ELF-1 (cell line): ENCODE measurements at regions not wholly inside any gene's neighbourhood (a gene's known extent, or its start where the extent isn't known, plus 50 kb on each side); places are given as distances from the start of the nearest gene placed in this dataset.
A peak's percentile ranks its signal among the peaks of the same experiment; 100 is the strongest.

Experiments
- DNase-seq: peaks from one replicate; pipeline ENCODE4 v3.0.0-alpha.2; 2016; ENCODE audit warnings: low read depth, low spot score

DNA sequence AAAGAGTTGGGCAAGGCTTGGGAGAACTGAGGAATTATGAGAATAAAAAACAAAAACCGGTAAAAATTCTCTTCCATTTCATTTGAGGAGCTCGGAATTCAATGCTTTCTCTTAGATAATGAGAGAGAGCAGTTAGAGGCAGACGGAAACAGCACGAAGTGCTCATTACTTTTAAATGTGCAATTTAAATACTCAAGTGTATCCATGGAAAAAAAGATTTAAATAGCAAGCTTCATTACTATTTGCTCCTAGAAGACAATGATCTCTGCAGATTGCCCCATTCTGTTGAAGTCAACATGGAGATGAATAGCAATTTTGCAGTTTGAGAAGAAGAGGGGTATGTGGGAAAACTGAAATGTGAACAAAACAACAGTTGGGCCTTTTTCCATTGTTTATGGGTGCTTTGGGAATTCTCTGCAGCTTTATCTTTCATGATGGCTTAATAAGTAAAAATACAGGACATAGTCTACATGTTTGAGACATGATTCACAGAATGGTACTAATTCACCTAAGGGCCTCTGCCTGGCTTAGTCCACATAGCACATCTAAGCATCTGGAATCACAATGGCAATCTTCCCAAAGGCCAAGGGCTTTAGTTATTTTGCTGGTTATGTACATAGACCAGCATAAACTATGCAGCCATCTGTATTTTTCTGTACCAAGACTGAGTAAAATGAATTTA, 512.7 kb upstream of the FAT1 start:
- DNase-seq = no peak

DNA sequence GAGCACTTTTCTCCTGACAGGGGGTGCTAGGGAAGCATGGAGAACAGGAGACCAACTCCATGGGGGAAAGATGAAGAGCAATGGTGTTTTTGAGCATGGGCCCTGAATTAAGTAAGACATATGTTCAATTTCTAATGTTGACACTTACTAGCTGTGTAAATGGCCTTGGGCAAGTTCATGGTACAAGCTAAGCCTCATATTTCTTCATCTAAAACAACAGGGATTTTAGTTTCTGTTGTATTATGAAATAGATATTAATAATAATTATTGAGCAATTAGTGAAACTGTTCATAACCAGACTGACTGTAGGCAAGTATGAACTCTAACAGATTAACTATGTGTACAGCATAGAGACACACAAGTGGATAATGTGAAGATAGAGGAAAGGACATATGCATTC, 515.0 kb upstream of the FAT1 start:
- DNase-seq = no peak

DNA sequence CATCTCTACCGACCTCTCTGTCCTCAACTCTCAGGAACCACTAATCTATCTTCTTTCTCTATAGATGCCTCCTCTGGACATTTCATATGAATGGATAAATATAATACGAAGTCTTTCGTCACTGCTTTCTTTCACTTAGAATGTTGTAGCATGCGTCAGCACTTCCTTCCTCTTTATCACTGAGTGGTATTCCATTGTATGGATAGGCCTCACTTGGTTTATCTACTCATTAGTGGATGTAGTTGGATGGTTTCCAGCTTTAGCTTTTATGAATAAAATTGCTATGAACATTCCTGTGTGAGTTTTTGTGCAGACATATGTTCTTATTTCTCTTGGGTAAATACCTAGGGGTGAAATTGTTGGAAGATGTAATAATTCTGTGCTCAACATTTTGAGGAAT, 528.2 kb upstream of the FAT1 start:
- DNase-seq = no peak

DNA sequence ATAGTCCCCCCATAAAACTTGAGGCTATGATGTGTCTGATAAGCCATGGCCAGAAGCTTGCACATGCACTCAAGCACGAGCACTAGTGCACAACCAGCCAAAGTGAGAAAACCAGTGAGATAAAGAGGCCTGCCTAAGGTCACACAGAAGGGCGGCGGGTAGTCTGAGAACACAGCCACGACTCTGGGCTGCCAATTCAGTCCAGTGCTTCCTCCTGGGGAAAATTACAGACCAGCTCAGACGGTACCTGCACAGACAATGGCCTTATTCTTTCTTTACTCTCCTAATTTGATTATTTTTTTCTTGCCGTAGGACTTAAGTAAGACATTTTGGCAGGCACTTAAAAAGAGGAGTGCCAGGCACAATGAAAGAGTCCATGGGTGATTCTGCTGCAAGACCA, 533.2 kb upstream of the FAT1 start:
- DNase-seq = no peak

DNA sequence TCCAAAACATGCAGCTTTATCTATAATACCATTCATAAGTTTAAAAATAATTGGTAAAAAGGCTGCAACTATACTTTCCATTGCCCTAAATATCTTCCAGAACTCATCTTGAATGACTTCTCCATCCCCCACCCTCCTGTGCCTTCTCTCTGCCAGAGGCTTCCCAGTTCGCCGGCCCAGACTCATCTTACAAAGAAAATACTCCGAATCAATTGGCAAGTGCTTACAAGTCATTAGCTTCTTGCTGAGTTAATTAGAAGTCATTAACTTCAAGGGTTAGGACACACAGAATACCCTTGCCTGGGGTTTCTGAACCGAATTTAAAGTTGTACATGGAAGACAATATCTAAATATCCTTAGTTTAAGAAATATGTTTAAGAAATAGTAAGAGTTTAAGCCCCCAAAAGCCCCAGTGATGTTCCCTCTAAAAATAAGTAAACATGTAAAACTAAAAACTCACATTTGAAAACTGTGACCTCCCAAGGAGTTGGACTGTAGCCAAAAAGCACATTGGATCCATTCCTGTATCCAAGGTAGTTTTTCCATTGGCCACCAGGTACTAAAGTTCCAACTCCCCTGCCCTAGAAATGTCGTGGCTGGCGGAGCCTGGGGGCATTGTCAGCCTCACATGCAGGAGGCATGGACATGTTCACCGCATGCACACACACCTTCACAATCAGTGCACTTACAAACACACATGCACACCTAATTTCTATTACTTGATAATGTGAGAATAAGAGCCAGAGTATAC, 535.2 kb upstream of the FAT1 start:
- peak; percentile 62 for DNase-seq

DNA sequence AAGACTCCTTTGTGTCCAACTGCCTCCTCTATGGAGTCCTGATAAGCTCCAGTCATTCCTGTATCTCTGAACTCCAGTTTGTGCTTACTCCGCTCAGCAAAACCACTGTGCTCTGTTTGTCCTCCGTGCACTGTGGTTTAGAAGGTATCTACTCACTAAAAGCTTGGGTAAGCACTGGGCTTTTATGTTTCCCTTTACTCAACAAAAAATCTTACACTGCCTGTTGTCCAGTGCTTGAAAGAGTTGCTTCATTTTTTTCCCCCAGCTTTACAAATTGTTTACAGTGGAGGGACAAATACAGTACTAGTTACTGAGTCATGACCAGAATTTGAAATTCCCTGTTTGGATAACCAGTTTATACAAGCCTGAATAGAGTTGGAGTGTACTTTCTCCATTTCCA, 545.3 kb upstream of the FAT1 start:
- no peak for DNase-seq

DNA sequence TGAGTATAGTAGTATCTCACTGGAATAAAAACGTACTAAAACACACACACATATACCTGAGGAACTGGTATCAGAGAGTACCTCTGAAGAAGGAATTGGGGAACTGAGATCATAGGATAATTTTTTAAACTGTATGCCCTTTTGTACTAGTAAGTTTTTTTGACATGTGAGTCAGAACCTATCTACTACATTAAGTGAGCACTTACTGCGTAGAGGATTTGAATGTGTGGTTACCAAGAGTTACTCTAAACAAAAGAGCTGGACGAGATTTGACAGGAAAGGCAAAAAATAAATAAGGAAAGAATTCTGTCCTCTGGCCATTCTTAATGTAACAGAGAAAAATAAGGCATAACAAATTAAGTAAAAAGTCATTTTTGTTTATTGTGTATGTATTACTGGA, 546.5 kb upstream of the FAT1 start:
- DNase-seq = no peak

DNA sequence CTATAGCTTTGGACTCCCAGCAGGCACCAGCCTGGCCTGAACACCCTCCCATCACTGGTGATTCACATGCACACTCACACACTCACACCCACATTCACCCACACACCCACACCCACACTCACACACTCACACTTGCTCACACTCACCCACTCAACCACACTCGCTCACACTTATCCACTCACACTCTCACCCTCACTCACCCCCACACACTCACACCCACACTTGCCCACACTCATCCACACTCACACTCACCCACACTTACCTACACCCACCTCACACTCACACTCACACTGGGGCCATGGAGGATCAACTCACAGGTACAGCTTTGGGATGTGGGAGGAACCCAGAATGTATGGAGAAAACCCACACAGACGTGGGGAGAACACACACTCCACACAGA, 548.2 kb upstream of the FAT1 start:
- no peak for DNase-seq

DNA sequence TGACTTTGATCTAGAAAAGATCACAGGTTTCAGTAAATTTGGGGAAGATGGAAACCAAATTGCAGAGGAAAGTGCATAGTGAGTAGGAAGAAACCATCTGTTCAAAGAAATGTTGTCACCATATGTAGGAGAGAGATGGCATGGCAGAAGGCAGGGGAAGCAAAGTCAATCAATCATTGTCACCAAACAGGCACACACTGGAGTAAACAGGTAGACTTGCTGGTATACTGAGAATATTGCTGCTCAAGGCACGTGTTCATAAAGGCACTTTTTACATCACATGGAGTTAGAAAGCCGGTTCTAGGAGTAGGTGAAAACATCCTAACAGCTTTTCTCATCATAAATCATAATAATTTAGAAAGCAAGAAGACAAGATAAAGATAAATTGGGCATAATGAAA, 550.5 kb upstream of the FAT1 start:
- no peak for DNase-seq

DNA sequence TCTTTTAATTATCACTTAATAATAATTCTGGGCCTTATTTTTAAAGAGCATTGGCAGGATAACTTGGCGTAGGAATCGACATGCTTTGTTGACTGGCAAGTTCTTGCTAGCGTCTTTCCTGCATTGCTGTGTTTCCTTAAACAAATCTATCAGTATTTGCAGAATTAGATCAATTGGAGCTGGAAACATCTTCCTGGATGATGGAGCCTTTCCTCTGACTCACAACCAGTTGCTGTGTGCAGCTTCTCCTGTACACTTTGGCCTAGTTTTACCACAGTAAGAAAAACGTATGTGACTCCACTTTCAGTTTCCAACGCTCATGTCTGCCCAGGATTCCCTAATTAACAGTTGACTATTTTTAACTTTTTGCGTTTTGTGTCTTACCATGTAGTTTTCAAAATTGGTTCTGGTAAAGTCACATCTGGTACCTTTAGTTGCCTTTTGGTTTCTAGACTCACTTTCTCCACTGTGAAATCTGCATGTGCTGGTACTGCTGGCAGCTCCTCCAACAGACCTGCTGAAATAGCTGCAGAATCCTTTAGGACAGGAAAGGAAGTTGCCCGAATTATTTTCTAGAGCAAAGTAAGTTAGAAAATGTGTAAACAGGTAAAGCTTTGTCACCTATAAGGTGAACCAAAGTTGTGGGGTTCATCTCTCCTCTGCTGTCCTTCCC, 553.2 kb upstream of the FAT1 start:
- DNase-seq = no peak

DNA sequence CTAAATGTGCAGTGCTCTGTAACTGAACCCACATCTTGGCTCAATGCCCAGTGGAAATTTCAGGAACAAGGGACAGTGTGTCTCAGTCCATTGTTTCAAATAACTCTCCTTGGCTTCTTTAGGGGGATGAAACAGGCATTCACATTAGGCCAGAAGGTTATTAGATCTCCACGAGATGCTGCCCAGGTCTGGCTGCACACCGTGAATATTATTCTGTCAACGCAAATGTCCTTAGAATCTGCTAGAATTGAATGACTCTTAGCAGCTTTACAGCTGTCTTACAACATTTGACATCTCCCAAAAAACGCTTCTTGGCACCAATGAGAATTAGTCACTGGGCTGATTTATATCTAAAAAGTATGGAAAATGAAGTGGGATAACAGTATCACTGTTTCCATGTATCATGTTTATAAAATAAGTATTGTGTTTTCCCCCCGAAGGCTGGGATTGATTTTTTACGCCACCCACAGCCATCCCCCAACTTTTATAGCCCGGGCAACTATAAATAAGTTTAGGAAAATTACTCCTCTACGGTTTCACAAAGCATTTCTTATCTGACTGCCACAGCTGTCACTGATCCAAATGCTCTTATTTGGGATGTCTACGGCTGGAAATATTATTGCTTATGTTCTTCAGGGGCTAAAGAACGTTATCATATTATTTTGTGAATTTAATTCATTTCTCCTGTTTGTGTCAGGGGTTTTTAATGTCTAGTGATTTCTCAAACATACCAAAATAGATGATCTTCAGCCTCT, 559.7 kb upstream of the FAT1 start:
- no peak for DNase-seq

DNA sequence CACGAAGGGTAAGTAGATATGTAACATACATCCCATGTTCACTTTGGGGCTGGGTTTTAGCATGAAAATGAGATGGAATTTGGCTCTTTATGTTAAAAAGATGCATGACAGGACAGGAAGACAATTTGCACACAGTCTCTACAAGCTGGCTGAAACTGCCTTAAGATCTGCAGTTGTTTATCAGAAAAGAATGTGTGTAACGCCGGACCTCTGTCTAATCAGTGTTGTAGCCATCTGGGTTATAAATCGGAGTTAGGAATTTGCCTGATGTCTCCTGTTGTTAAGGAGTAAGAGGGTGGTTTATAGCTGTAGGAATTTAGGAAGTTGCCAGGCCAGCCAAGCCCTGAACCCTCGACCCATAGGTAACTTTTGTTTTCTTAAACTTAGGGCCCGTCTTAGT, 562.9 kb upstream of the FAT1 start:
- DNase-seq = peak; percentile 9

DNA sequence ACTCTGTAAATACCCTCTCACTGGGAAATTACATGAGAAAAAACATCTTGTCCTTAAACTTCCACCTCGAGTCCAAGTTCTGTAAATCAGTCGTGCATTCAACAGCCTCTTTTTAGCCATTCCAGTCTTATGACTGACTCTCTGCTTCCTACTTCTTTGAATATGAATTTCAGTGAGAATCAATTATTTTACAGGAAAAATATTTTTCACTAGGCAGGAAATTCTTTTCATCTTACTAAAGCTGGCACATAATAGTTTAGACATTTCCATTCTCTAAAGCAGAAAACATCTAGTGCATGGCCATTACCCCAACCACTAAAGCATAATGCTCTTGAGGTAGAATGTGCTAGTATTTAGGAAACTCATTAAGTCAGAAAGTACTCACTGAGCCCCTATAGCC, 565.7 kb upstream of the FAT1 start:
- no peak for DNase-seq

DNA sequence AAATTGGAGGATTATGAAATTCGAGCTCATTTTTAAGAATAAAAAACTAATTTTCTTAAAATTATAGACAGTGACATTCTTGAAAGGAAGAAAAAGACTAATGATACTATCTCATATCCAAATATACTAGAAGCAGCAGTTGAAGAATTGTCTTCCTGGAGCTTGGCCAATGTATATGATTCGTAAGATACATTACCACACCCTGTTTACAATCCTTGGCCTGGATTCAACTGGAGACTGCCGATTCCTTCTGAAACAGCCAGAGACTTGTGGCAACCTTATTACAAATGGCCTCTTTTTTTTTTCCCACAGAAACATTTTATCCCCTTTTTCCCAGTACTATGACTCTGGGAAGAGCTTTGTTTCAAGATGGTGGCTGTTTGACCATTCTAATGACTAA, 571.2 kb upstream of the FAT1 start:
- no peak for DNase-seq

DNA sequence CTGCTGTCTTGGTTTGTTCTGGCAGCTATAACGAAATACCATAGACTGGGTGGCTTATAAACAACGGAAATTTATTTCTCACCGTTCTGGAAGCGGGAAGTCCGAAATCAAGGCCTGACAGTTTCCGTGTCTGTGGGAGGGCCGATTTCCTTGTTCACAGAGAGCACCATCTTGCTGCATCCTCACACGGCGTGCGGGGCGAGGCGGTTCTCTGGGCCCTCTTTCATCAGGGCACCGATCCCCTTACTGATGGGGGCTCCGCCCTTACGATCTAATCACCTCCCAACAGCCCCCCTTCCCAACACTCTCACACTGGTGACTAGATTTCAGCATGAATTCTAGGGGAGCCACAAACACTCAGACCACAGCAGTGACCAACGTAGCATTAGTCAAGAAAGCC, 578.3 kb upstream of the FAT1 start:
- no peak for DNase-seq

DNA sequence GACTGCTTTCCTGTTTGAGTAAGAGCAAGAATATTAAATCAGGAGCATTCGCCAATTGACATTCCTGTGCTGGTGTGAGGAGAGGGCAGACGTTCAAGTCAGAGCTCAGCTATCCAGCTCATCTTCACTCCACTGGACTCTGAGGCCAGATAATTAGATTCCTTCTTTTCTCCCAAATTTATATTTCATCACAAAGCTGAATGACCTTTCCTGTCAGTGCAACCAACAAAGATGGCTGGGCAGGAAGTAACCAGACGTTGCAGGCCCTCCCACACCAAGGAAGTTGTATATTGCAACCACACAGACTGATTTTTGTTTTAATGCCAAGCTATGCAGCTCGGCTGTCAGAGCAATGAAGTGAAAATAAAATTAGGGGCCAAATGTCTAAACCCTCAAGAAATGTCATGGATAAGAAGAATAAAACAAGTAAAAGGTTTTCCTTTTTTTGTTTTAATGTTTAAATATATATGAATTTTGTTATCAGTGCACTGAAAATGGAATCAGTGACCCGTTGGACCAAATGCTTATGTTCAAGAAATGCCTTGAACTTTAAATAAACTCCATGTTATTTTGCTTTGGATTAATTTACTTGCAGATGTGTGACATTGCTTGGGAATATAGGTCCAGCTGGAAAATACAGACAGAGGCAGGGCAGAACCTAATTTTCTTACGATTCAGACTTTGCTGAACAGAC, 578.9 kb upstream of the FAT1 start:
- DNase-seq = no peak

DNA sequence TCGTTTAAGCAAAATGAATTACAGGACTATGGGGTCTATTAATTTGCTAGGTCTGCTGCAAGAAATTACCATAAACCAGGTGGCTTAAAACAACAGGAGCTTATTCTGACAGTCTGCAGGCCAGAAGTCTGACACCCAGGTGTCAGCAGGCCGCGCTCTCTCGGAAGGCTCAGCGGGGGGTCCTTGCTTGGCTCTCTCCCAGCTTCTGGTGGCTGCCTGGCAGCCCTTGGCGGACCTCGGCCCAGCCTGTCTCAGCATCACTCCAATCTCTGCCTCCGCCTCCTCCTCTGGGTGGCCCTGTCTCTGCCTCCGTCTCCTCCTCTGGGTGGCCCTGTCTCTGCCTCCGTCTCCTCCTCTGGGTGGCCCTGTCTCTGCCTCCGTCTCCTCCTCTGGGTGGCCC, 580.5 kb upstream of the FAT1 start:
- peak; percentile 23 for DNase-seq

DNA sequence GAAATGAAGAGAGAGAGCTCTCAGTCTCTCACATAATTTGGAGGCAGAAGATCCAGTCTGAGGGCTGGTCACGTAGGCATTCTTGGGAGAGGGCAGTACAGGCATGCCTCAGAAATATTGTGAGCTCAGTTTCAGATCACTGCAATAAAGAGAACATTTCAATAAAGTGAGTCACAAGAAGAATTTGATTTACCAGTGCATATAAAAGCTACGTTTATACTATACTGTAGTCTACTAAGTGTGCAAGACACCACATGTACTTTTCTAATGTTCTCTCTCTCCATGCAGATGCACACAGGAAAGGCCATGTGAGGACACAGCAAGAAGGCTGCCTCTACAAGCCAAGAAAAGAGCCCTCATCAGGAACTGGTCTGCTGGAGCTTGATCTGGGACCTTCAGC, 583.5 kb upstream of the FAT1 start:
- no peak for DNase-seq

DNA sequence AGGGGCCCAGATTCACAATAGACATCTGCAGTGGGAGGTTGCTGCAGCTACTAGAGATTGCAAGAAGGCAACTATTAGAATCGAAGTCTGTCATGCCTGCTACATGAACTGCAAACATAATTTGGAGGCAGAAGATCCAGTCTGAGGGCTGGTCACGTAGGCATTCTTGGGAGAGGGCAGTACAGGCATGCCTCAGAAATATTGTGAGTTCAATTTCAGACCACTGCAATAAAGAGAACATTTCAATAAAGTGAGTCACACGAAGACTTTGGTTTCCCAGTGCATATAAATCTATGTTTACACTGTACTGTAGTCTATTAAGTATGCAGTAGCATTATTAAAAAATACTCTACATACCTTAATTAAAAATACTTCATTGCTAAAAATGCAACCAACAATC, 585.8 kb upstream of the FAT1 start:
- DNase-seq = no peak

DNA sequence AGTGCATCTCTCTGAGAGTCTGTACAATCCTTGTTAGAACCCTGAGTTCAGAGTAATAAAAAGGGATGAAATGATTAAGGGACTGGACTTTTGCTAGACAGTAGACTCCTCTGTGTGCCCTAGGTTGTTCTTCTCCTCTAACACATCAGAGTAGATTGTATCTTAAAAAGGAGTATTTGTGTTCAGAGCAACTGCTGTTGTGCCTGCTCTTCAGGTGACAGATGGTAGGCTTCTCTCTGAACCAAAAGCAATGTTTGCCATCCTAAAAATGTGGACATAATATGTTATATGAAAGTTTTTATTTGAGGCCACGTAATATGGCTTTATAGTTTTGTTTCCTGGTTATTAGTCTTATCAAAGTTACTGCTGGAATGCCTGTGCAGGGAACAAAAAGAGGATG, 588.6 kb upstream of the FAT1 start:
- DNase-seq = no peak

DNA sequence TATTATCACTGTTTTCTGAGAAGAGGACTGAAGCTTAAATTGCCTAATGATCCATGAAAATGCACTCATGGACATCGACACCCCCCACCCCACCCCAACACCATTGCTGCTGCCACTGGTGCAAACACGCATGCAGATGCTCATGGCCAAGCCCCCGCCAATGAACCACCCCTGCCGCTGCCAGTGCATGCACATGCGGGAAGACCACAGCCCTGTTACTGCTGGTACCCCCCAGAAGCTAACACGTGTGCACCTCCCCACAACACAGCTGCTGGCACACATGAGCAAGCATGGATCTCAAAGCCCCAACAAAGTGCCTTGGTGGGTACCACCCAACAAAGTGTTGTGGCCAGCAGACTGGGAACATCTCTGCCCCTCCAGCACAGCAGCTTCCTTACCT, 594.1 kb upstream of the FAT1 start:
- no peak for DNase-seq

DNA sequence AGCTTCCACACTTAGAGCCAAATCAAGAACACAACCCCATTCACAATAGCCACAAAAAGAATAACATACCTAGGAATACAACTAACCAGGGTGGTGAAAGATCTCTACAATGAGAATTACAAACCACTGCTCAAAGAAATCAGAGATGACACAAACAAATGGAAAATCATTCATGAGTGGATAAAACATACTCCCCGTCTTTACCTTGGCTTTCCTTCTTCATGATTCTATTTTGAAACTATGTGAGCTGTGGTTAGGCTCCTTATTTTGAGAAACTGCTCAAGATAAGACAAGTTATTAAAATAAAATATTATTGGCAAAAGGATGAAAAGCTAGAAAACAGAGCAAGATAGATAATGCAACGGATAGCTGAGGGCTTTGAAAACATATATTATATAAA, 598.1 kb upstream of the FAT1 start:
- no peak for DNase-seq
